K562 (cell line): ENCODE measurements at regions not wholly inside any gene's neighbourhood (a gene's known extent, or its start where the extent isn't known, plus 50 kb on each side); places are given as distances from the start of the nearest gene placed in this dataset.

Source experiments
- CTBP1 ChIP-seq: fragments of 450-650 bp; IDR thresholded peaks from 2 replicates; pipeline ENCODE4 v1.6.1; 2016; ENCODE audit warnings: borderline replicate concordance
- DDX20 ChIP-seq: fragments of 450-650 bp; IDR thresholded peaks from 2 replicates; pipeline ENCODE4 v1.6.1; 2016; ENCODE audit warnings: missing genetic modification characterization, low read depth, mild to moderate bottlenecking, missing compliant biosample characterization, moderate library complexity
- EP300 ChIP-seq: IDR thresholded peaks from 2 replicates; pipeline ENCODE4 v1.6.1; 2012; ENCODE audit warnings: low read length, improper control_type of control experiment
- FOSL1 ChIP-seq: fragments of 200-800 bp; sonication (Bioruptor generic); conservative IDR thresholded peaks from 2 replicates; pipeline ENCODE4 v1.6.1; 2016; ENCODE audit warnings: missing genetic modification characterization, missing compliant biosample characterization
- FOXJ2 ChIP-seq: fragments of 200-800 bp; sonication (Bioruptor generic); IDR thresholded peaks from 2 replicates; pipeline ENCODE4 v1.6.1; 2016; ENCODE audit warnings: missing genetic modification characterization, missing compliant biosample characterization
- HDAC8 ChIP-seq: fragments of 450-650 bp; IDR thresholded peaks from 2 replicates; pipeline ENCODE4 v1.6.1; 2016; ENCODE audit warnings: mild to moderate bottlenecking, missing genetic modification characterization, moderate library complexity, missing compliant biosample characterization
- JUND ChIP-seq, 2 experiments: IDR thresholded peaks; 2 replicates in 1 of 2; 3 replicates in 1 of 2; pipeline ENCODE4 v1.6.1; 2011; ENCODE audit warnings: borderline replicate concordance in 2 of 2, low read depth in 2 of 2, low read length in 2 of 2, improper control_type of control experiment in 1 of 2, missing biosample characterization in 1 of 2, missing genetic modification characterization in 1 of 2, missing genetic modification reagents in 1 of 2
- KAT8 ChIP-seq: fragments of 450-650 bp; IDR thresholded peaks from 2 replicates; pipeline ENCODE4 v1.6.1; 2016; ENCODE audit warnings: low read depth, mild to moderate bottlenecking
- MCM5 ChIP-seq: fragments of 450-650 bp; IDR thresholded peaks from 2 replicates; pipeline ENCODE4 v1.6.1; 2016; ENCODE audit warnings: low read depth
- MECOM ChIP-seq: fragments of 250-450 bp; sonication (Bioruptor Pico); IDR thresholded peaks from 2 replicates; pipeline ENCODE4 v1.8.0; 2022; ENCODE audit warnings: inconsistent platforms
- NCOA1 ChIP-seq: fragments of 450-650 bp; IDR thresholded peaks from 2 replicates; pipeline ENCODE4 v1.6.1; 2016; ENCODE audit warnings: low read depth
- RBBP5 ChIP-seq: fragments of 200-600 bp; sonication (generic); IDR thresholded peaks from 2 replicates; pipeline ENCODE4 v1.6.1; 2012; ENCODE audit warnings: borderline replicate concordance, mild to moderate bottlenecking, low read length, control low read depth, inconsistent platforms; ENCODE audit not compliant: insufficient read depth, poor library complexity, severe bottlenecking
- TAL1 ChIP-seq: fragments of 450-650 bp; IDR thresholded peaks from 2 replicates; pipeline ENCODE4 v1.6.1; 2016; ENCODE audit warnings: mild to moderate bottlenecking
- ZNF12 ChIP-seq: sonication (generic); formaldehyde crosslinking; IDR thresholded peaks from 2 replicates; pipeline ENCODE4 v1.4.0; 2020; ENCODE audit warnings: mild to moderate bottlenecking, missing genetic modification reagents
- ZNF133 ChIP-seq: fragments of 250-450 bp; sonication (Bioruptor Pico); IDR thresholded peaks from 2 replicates; pipeline ENCODE4 v1.4.0; 2020; ENCODE audit warnings: mild to moderate bottlenecking
- ZNF175 ChIP-seq: fragments of 200-800 bp; sonication (Bioruptor generic); IDR thresholded peaks from 2 replicates; pipeline ENCODE4 v1.6.1; 2016; ENCODE audit warnings: low read depth, mild to moderate bottlenecking, missing genetic modification characterization, missing compliant biosample characterization
- ZNF253 ChIP-seq: fragments of 250-450 bp; sonication (Bioruptor Pico); conservative IDR thresholded peaks from 2 replicates; pipeline ENCODE4 v1.6.1; 2021; ENCODE audit warnings: mild to moderate bottlenecking
- ZNF707 ChIP-seq: fragments of 250-450 bp; sonication (Bioruptor Pico); conservative IDR thresholded peaks from 2 replicates; pipeline ENCODE4 v1.8.0; 2022; ENCODE audit warnings: inconsistent platforms, mild to moderate bottlenecking, moderate library complexity
- ZSCAN32 ChIP-seq: fragments of 450-650 bp; formaldehyde crosslinking; IDR thresholded peaks from 2 replicates; pipeline ENCODE4 v1.4.0; 2020; ENCODE audit warnings: mild to moderate bottlenecking, moderate library complexity
- TF ChIP-seq, protein P1 (sequence below): sonication (generic); formaldehyde crosslinking; IDR thresholded peaks from 2 replicates; pipeline ENCODE4 v1.8.1; 2023; ENCODE audit warnings: mild to moderate bottlenecking, missing genetic modification reagents
- TF ChIP-seq, protein P2 (sequence below): fragments of 450-650 bp; IDR thresholded peaks from 2 replicates; pipeline ENCODE4 v1.6.1; 2016; ENCODE audit warnings: low read depth, mild to moderate bottlenecking, moderate library complexity
- TF ChIP-seq, protein P3 (sequence below): fragments of 450-650 bp; formaldehyde crosslinking; conservative IDR thresholded peaks from 2 replicates; pipeline ENCODE4 v1.4.0; 2022; ENCODE audit warnings: mild to moderate bottlenecking, missing genetic modification characterization

DNA sequence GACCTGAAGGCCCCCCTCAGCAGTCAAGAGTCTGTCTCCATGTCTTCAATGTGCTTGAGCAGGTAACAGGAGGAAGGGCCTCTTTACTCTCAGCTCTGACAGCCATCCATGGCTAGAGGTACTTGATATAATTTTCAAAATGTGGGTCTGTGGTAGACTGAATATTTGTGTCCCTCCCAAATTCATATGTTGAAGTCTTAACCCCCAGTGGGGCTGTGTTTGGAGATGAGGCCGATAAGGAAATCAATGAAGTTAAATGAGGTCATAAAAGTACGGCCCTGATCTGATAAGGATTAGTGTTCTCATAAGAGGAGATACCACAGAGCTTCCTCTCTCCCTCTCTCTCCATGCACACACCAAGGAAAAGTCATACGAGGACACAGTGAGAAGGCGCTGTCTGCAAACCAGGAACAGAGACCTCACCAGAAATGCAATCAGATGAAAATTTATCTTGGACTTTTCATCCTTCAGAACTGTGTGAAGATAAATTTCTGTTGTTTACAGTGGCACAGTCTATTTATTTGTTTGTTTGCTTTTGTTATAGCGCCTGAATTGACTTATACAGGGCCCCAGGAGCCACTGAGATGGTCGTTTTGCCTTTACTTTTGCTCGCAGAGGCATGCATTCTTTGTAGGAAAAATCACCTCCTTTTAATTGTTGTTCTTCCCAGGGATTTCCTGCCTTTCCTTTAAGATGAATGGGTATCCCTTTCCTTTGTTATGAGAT, 274.8 kb upstream of the TRIB2 start (continued):
- TF ChIP-seq, protein P1, sequence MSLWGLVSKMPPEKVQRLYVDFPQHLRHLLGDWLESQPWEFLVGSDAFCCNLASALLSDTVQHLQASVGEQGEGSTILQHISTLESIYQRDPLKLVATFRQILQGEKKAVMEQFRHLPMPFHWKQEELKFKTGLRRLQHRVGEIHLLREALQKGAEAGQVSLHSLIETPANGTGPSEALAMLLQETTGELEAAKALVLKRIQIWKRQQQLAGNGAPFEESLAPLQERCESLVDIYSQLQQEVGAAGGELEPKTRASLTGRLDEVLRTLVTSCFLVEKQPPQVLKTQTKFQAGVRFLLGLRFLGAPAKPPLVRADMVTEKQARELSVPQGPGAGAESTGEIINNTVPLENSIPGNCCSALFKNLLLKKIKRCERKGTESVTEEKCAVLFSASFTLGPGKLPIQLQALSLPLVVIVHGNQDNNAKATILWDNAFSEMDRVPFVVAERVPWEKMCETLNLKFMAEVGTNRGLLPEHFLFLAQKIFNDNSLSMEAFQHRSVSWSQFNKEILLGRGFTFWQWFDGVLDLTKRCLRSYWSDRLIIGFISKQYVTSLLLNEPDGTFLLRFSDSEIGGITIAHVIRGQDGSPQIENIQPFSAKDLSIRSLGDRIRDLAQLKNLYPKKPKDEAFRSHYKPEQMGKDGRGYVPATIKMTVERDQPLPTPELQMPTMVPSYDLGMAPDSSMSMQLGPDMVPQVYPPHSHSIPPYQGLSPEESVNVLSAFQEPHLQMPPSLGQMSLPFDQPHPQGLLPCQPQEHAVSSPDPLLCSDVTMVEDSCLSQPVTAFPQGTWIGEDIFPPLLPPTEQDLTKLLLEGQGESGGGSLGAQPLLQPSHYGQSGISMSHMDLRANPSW (CRISPR knock-in tag) = no peak
- TF ChIP-seq ZNF12 (CRISPR knock-in tag) (peak; percentile 94), JUND (IDR thresholded peaks at IDR 0.05; ENCODE audit: borderline replicate concordance, low read depth, low read length) (peak; percentile 78), JUND (tag; IDR thresholded peaks at IDR 0.05; ENCODE audit: borderline replicate concordance, low read depth, low read length) (peak; percentile 88; the same call in 2 of the 3 replicates), ZSCAN32 (no peak), MCM5 (no peak), CTBP1 (peak; percentile 66), ZNF175 (CRISPR knock-in tag) (0 out of 2 replicates have a peak, but pooled peaks have one; percentile 25), ZNF133 (no peak), ZNF253 (no peak), NCOA1 (peak; percentile 86), TAL1 (peak; percentile 16; the same call in 1 of the 2 replicates), FOXJ2 (tag) (peak; percentile 93), KAT8 (no peak), FOSL1 (peak; percentile 48; the same call in 1 of the 2 replicates), ZNF707 (CRISPR knock-in tag) (no peak), MECOM (CRISPR knock-in tag) (peak; percentile 77; the same call in 1 of the 2 replicates), HDAC8 (tag) (0 out of 2 replicates have a peak, but pooled peaks have one; percentile 49), DDX20 (tag) (peak; percentile 55; the same call in 1 of the 2 replicates), RBBP5 (no peak), EP300 (peak; percentile 77; the same call in 1 of the 2 replicates)
- TF ChIP-seq, protein P2, sequence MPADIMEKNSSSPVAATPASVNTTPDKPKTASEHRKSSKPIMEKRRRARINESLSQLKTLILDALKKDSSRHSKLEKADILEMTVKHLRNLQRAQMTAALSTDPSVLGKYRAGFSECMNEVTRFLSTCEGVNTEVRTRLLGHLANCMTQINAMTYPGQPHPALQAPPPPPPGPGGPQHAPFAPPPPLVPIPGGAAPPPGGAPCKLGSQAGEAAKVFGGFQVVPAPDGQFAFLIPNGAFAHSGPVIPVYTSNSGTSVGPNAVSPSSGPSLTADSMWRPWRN = peak; percentile 48; the same call in 1 of the 2 replicates
- TF ChIP-seq, protein P3, sequence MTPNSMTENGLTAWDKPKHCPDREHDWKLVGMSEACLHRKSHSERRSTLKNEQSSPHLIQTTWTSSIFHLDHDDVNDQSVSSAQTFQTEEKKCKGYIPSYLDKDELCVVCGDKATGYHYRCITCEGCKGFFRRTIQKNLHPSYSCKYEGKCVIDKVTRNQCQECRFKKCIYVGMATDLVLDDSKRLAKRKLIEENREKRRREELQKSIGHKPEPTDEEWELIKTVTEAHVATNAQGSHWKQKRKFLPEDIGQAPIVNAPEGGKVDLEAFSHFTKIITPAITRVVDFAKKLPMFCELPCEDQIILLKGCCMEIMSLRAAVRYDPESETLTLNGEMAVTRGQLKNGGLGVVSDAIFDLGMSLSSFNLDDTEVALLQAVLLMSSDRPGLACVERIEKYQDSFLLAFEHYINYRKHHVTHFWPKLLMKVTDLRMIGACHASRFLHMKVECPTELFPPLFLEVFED (CRISPR knock-in tag) = no peak
